ACHN (cell line): ENCODE measurements at regions not wholly inside any gene's neighbourhood (a gene's known extent, or its start where the extent isn't known, plus 50 kb on each side); places are given as distances from the start of the nearest gene placed in this dataset.

Experiments used
- DNase-seq: peaks from one replicate; pipeline ENCODE4 v3.0.0-alpha.2; 2015
- in situ Hi-C: cut with HindIII; loops from 2 replicates; pipeline ENCODE4 v1.10.0; 2017; ENCODE audit warnings: low sequenced_read_pairs, low pct_ligation_motif_present, low pct_unique_long_range_greater_than_20kb

- in situ Hi-C loops = no loop called here
- DNase-seq = no peak
Observed at GRCh38 chr13:95480791-95481780, 71.4 kb upstream of the CLDN10 start.

- no peak for DNase-seq
- in situ Hi-C loops = no loop called here
Observed at GRCh38 chr13:95484052-95484451, 68.5 kb upstream of the CLDN10 start.

- DNase-seq = no peak
- in situ Hi-C loops = no loop called here
Observed at GRCh38 chr13:95485045-95485517, 67.4 kb upstream of the CLDN10 start.

- no peak for DNase-seq
- in situ Hi-C loops = no loop called here
Observed at GRCh38 chr13:95485518-95486144, 66.9 kb upstream of the CLDN10 start.

GRCh38 chr13:95492044-95492801 is 60.3 kb upstream of the CLDN10 start:
- in situ Hi-C loops = no loop called here

GRCh38 chr13:95494082-95494681 is 58.3 kb upstream of the CLDN10 start:
- in situ Hi-C loops = no loop called here

More at GRCh38 chr13:95492044-95492801, 60.3 kb upstream of the CLDN10 start:
- DNase-seq = no peak

GRCh38 chr13:95496485-95496884 is 56.0 kb upstream of the CLDN10 start:
- in situ Hi-C loops = no loop called here

More at GRCh38 chr13:95494082-95494681, 58.3 kb upstream of the CLDN10 start:
- DNase-seq = peak; percentile 59

GRCh38 chr13:95497381-95497807 is 55.1 kb upstream of the CLDN10 start:
- DNase-seq = no peak
- in situ Hi-C loops = no loop called here

More at GRCh38 chr13:95496485-95496884, 56.0 kb upstream of the CLDN10 start:
- no peak for DNase-seq

GRCh38 chr13:95498886-95499285 is 53.6 kb upstream of the CLDN10 start:
- no peak for DNase-seq
- in situ Hi-C loops = no loop called here

GRCh38 chr13:95499811-95500712 is 52.5 kb upstream of the CLDN10 start:
- DNase-seq = no peak
- in situ Hi-C loops = no loop called here

GRCh38 chr13:95502216-95502615 is 50.3 kb upstream of the CLDN10 start:
- no peak for DNase-seq

More at GRCh38 chr13:95502216-95502615, 50.3 kb upstream of the CLDN10 start:
- in situ Hi-C loops = no loop called here
